GM12891 (cell line): ENCODE measurements at regions not wholly inside any gene's neighbourhood (a gene's known extent, or its start where the extent isn't known, plus 50 kb on each side); places are given as distances from the start of the nearest gene placed in this dataset.
"Not testable (repeated sequence)": the region's sequence is repeated elsewhere in the genome, so short reads cannot be mapped to it uniquely, and the experiment has no call there.

Experiments used
- POLR2A ChIP-seq: IDR thresholded peaks from 2 replicates; pipeline ENCODE4 v1.6.1; 2011; ENCODE audit warnings: low read depth, low read length, control low read depth
- POLR2AphosphoS5 ChIP-seq: IDR thresholded peaks from 2 replicates; pipeline ENCODE4 v1.6.1; 2011; ENCODE audit warnings: low read depth, low read length, control low read depth

- not testable (repeated sequence) for TF ChIP-seq POLR2A, POLR2AphosphoS5
Observed at GRCh38 chr6:73925703-73926102, 229.7 kb downstream of the CD109 start.
